Nephron (organoid): ENCODE measurements at regions not wholly inside any gene's neighbourhood (a gene's known extent, or its start where the extent isn't known, plus 50 kb on each side); places are given as distances from the start of the nearest gene placed in this dataset.

Experiments used
- H3K27ac Mint-ChIP-seq, 3 experiments: 2 replicates each; pipeline ENCODE4 v1.8.0; 2020; ENCODE audit warnings: mixed read lengths in 3 of 3, mild to moderate bottlenecking in 2 of 3, moderate library complexity in 1 of 3
- H3K27me3 Mint-ChIP-seq: 2 replicates; pipeline ENCODE4 v1.8.0; 2021; ENCODE audit warnings: low read depth, mild to moderate bottlenecking, moderate library complexity, mixed read lengths
- H3K36me3 Mint-ChIP-seq: 2 replicates; pipeline ENCODE4 v1.8.0; 2020; ENCODE audit warnings: low read depth, mixed read lengths
- H3K4me1 Mint-ChIP-seq: 2 replicates; pipeline ENCODE4 v1.8.0; 2020; ENCODE audit warnings: mixed read lengths
- H3K4me3 Mint-ChIP-seq, 3 experiments: 2 replicates each; pipeline ENCODE4 v1.8.0; 2020; ENCODE audit warnings: mild to moderate bottlenecking in 3 of 3, mixed read lengths in 3 of 3, moderate library complexity in 2 of 3
- H3K9me3 Mint-ChIP-seq: 2 replicates; pipeline ENCODE4 v1.8.0; 2020; ENCODE audit warnings: mixed read lengths
- TF ChIP-seq, protein P1 (sequence below), 3 experiments: fragments of 200-600 bp; sonication (generic); IDR thresholded peaks; one replicate each; pipeline ENCODE4 v1.5.0; 2021; ENCODE audit warnings: antibody characterized with exemption in 3 of 3; ENCODE audit not compliant: unreplicated experiment in 3 of 3

DNA sequence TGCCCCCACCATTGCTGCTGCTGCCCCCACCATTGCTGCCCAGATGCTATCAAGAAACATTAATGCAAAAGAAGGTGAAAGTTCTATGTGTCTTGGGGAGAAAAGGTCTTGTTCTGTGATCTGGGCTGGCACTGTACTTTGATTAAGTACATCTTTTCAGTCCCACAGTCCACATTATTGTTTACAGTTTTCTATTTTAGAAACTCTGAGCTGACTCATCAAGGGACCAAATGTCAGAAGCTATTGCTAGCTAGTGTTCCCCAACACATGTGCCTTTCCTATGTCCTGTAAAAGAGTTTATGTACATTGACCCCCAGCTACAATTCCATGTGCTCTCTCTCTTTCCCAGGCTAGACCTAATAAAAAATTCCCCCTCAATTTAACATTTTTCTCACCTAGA is 264.7 kb upstream of the NECTIN3 start:
- Mint-ChIP-seq H3K9me3 (no peaks in the 10 kb centered on the region), H3K4me3 (no peak overlapping the region), H3K36me3 (no peaks in the 10 kb centered on the region), H3K27ac (no peak overlapping the region), H3K4me1 (peaks cover 5% of the 10 kb centered on the region), H3K27me3 (no peaks in the 10 kb centered on the region)
- TF ChIP-seq, protein P1, sequence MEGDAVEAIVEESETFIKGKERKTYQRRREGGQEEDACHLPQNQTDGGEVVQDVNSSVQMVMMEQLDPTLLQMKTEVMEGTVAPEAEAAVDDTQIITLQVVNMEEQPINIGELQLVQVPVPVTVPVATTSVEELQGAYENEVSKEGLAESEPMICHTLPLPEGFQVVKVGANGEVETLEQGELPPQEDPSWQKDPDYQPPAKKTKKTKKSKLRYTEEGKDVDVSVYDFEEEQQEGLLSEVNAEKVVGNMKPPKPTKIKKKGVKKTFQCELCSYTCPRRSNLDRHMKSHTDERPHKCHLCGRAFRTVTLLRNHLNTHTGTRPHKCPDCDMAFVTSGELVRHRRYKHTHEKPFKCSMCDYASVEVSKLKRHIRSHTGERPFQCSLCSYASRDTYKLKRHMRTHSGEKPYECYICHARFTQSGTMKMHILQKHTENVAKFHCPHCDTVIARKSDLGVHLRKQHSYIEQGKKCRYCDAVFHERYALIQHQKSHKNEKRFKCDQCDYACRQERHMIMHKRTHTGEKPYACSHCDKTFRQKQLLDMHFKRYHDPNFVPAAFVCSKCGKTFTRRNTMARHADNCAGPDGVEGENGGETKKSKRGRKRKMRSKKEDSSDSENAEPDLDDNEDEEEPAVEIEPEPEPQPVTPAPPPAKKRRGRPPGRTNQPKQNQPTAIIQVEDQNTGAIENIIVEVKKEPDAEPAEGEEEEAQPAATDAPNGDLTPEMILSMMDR (IDR thresholded peaks at IDR 0.05; ENCODE audit: unreplicated experiment in 3 of 3): no peak

GRCh38 chr3:110808630-110809029 is 263.0 kb upstream of the NECTIN3 start:
- Mint-ChIP-seq H3K36me3 (no peaks in the 10 kb centered on the region), H3K4me1 (peaks cover 5% of the 10 kb centered on the region), H3K27ac (no peak overlapping the region), H3K4me3 (no peak overlapping the region), H3K9me3 (no peaks in the 10 kb centered on the region), H3K27me3 (no peaks in the 10 kb centered on the region)
- TF ChIP-seq, protein P1 (IDR thresholded peaks at IDR 0.05; ENCODE audit: unreplicated experiment in 3 of 3): no peak

DNA sequence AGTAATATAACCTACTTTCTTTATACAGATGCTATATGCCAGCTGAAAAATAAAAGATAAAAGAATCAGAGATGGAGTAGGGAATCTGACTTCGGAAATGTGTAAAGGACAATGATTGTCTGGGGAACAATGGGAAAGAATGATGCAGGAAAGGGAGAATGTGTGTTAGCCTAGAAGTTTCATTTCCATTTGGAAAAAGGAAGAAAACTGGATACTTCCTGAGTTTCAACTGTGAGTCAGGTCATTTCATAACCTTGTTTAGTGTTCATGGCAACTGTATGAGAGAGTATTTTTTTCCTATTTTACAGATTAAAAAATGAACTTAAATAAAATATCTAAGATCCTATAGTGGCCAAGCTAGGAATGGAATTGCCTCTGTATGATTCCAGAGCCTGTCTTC is 261.3 kb upstream of the NECTIN3 start:
- H3K4me3 Mint-ChIP-seq: no peak overlapping the region
- H3K27me3 Mint-ChIP-seq: no peaks in the 10 kb centered on the region
- peaks cover 5% of the 10 kb centered on the region for H3K4me1 Mint-ChIP-seq
- H3K9me3 Mint-ChIP-seq: no peaks in the 10 kb centered on the region
- peak overlapping the region in 1 of 3 experiments; percentile 44 for H3K27ac Mint-ChIP-seq
- TF ChIP-seq, protein P1 (IDR thresholded peaks at IDR 0.05; ENCODE audit: unreplicated experiment in 3 of 3): no peak
- no peaks in the 10 kb centered on the region for H3K36me3 Mint-ChIP-seq

- peak overlapping the region; percentile 39 to 84 (median 64) for H3K27ac Mint-ChIP-seq
- H3K36me3 Mint-ChIP-seq: no peaks in the 10 kb centered on the region
- H3K4me1 Mint-ChIP-seq: peaks cover 5% of the 10 kb centered on the region
- no peak overlapping the region for H3K4me3 Mint-ChIP-seq
- TF ChIP-seq, protein P1 (IDR thresholded peaks at IDR 0.05; ENCODE audit: unreplicated experiment in 3 of 3): no peak
- no peaks in the 10 kb centered on the region for H3K27me3 Mint-ChIP-seq
- no peaks in the 10 kb centered on the region for H3K9me3 Mint-ChIP-seq
Measured at GRCh38 chr3:110811050-110811449, 260.6 kb upstream of the NECTIN3 start.

GRCh38 chr3:110813541-110813940 is 258.1 kb upstream of the NECTIN3 start:
- H3K4me1 Mint-ChIP-seq: no peaks in the 10 kb centered on the region
- H3K36me3 Mint-ChIP-seq: no peaks in the 10 kb centered on the region
- no peaks in the 10 kb centered on the region for H3K27me3 Mint-ChIP-seq
- TF ChIP-seq, protein P1 (IDR thresholded peaks at IDR 0.05; ENCODE audit: unreplicated experiment in 3 of 3): no peak
- no peak overlapping the region for H3K27ac Mint-ChIP-seq
- no peaks in the 10 kb centered on the region for H3K9me3 Mint-ChIP-seq
- H3K4me3 Mint-ChIP-seq: no peak overlapping the region

DNA sequence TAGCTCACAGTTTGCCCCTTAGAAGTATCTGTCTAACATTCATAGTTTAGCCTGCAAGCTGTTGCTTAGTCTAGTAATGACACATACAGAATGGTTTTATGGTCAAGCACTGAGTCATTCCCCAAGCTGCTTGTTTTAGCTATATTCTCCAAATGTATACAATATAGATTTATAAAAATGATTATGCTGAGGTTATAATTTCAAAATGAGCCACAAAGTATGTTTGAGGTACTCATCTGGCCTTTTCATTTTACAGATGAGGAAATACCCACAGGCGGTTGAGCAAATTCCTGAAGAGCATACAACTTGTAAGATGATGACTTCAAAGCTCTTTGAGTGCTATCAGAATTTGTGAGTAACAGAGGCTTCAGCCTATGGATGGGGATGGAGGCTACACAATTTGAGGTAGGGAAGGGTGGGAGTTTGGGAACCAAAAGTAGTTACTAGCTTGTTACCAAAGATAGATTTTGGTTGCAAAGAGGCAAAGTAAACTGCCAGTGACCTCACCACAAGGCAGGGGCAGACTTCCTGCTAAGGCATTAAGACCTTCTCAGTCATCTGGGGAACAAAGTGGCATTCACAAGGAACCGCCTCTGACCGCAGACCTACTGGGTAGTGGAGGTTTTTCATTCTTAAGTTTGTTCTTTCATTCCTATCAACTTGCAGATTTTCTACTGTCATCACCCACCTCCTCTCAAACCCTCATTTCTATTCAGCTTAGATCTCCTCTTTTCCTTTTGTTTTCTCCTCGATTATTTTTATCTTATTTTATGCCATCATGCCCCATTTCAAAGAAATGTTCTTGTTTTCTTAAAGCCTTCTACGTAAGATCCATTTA is 257.2 kb upstream of the NECTIN3 start:
- Mint-ChIP-seq H3K27ac (no peak overlapping the region), H3K36me3 (no peaks in the 10 kb centered on the region), H3K27me3 (no peaks in the 10 kb centered on the region), H3K4me1 (no peaks in the 10 kb centered on the region), H3K9me3 (no peaks in the 10 kb centered on the region), H3K4me3 (no peak overlapping the region)
- TF ChIP-seq, protein P1 (IDR thresholded peaks at IDR 0.05; ENCODE audit: unreplicated experiment in 3 of 3): no peak
